Tibial nerve (tissue), 4 donors: ENCODE measurements at regions not wholly inside any gene's neighbourhood (a gene's known extent, or its start where the extent isn't known, plus 50 kb on each side); places are given as distances from the start of the nearest gene placed in this dataset.

ENCODE experiments used
- DNase-seq, 2 donors: peaks; one replicate each; pipeline ENCODE4 v3.0.0-alpha.2; 2019; ENCODE audit warnings: low spot score in 2 of 2
- H3K27ac ChIP-seq, 4 donors: fragments of 200-600 bp; sonication (generic) in 3 of 4; one replicate each; pipeline ENCODE4 v1.5.1; 2017 to 2019; ENCODE audit warnings: mild to moderate bottlenecking in 1 of 4
- H3K27me3 ChIP-seq, 2 donors: fragments of 200-600 bp; sonication (generic) in 1 of 2; one replicate each; pipeline versions ENCODE4 v1.5.1 to v1.6.0; 2017 to 2019
- H3K36me3 ChIP-seq, 3 donors: fragments of 200-600 bp; sonication (generic); one replicate each; pipeline ENCODE4 v1.5.1; 2018 to 2019
- H3K4me1 ChIP-seq, 4 donors: fragments of 200-600 bp; sonication (generic) in 3 of 4; one replicate each; pipeline ENCODE4 v1.5.1; 2017 to 2019
- H3K4me3 ChIP-seq, 4 donors: fragments of 200-600 bp; sonication (generic) in 3 of 4; one replicate each; pipeline ENCODE4 v1.5.1; 2017 to 2019; ENCODE audit warnings: mild to moderate bottlenecking in 1 of 4, moderate library complexity in 1 of 4
- H3K9me3 ChIP-seq, 4 donors: fragments of 200-600 bp; sonication (generic) in 3 of 4; one replicate each; pipeline ENCODE4 v1.5.1; 2017 to 2019
- EP300 ChIP-seq, 2 donors: sonication (generic); formaldehyde crosslinking; IDR thresholded peaks; one replicate each; pipeline ENCODE4 v1.6.1; 2017; ENCODE audit warnings: antibody characterized with exemption in 2 of 2, mild to moderate bottlenecking in 1 of 2
- POLR2A ChIP-seq, 2 donors: fragments of 450-650 bp; IDR thresholded peaks; one replicate each; pipeline ENCODE4 v1.6.1; 2017; ENCODE audit warnings: antibody characterized with exemption in 2 of 2, mild to moderate bottlenecking in 2 of 2, moderate library complexity in 2 of 2
- WGBS, 2 donors: methylation state at CpG; one replicate each; pipeline ENCODE4 v1.1.5; 2018; 5-methylcytosine and 5-hydroxymethylcytosine counted together
- TF ChIP-seq, protein P1 (sequence below), 5 experiments: fragments of 200-600 bp in 3 of 5; fragments of 450-650 bp in 2 of 5; sonication (generic) in 3 of 5; IDR thresholded peaks; one replicate each; pipeline ENCODE4 v1.5.1; 2016 to 2019; ENCODE audit warnings: antibody characterized with exemption in 5 of 5, mild to moderate bottlenecking in 3 of 5, moderate library complexity in 2 of 5

GRCh38 chrX:21166272-21166982 is 207.8 kb upstream of the CNKSR2 start:
- H3K9me3 ChIP-seq: no peaks in the 10 kb centered on the region
- H3K27me3 ChIP-seq: no peaks in the 10 kb centered on the region
- H3K27ac ChIP-seq: no peak overlapping the region
- DNase-seq: no peak
- no peaks in the 10 kb centered on the region for H3K4me1 ChIP-seq
- H3K4me3 ChIP-seq: no peak overlapping the region
- WGBS, 2 donors: 32 to 34% methylated on average over 4 of the region's 4 CpGs
- TF ChIP-seq EP300 (IDR thresholded peaks at IDR 0.05) (no peak), POLR2A (IDR thresholded peaks at IDR 0.05) (no peak)
- TF ChIP-seq, protein P1, sequence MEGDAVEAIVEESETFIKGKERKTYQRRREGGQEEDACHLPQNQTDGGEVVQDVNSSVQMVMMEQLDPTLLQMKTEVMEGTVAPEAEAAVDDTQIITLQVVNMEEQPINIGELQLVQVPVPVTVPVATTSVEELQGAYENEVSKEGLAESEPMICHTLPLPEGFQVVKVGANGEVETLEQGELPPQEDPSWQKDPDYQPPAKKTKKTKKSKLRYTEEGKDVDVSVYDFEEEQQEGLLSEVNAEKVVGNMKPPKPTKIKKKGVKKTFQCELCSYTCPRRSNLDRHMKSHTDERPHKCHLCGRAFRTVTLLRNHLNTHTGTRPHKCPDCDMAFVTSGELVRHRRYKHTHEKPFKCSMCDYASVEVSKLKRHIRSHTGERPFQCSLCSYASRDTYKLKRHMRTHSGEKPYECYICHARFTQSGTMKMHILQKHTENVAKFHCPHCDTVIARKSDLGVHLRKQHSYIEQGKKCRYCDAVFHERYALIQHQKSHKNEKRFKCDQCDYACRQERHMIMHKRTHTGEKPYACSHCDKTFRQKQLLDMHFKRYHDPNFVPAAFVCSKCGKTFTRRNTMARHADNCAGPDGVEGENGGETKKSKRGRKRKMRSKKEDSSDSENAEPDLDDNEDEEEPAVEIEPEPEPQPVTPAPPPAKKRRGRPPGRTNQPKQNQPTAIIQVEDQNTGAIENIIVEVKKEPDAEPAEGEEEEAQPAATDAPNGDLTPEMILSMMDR (IDR thresholded peaks at IDR 0.05): no peak
- no peaks in the 10 kb centered on the region for H3K36me3 ChIP-seq

- no peak overlapping the region for H3K27ac ChIP-seq
- no peak for DNase-seq
- H3K27me3 ChIP-seq: no peaks in the 10 kb centered on the region
- H3K4me3 ChIP-seq: no peak overlapping the region
- no peaks in the 10 kb centered on the region for H3K4me1 ChIP-seq
- TF ChIP-seq EP300 (IDR thresholded peaks at IDR 0.05): no peak
- no peak for TF ChIP-seq POLR2A (IDR thresholded peaks at IDR 0.05)
- TF ChIP-seq, protein P1 (IDR thresholded peaks at IDR 0.05): no peak
- H3K9me3 ChIP-seq: no peaks in the 10 kb centered on the region
- no peaks in the 10 kb centered on the region for H3K36me3 ChIP-seq
- WGBS, 2 donors: 28 to 36% methylated on average over 2 of the region's 2 CpGs
Measured at GRCh38 chrX:21167011-21167410, 207.2 kb upstream of the CNKSR2 start.

- TF ChIP-seq EP300 (IDR thresholded peaks at IDR 0.05): no peak
- no peak for TF ChIP-seq POLR2A (IDR thresholded peaks at IDR 0.05)
- TF ChIP-seq, protein P1 (IDR thresholded peaks at IDR 0.05): no peak
- Histone ChIP-seq H3K36me3 (no peaks in the 10 kb centered on the region), H3K4me1 (no peaks in the 10 kb centered on the region), H3K27me3 (no peaks in the 10 kb centered on the region), H3K9me3 (no peaks in the 10 kb centered on the region), H3K27ac (no peak overlapping the region), H3K4me3 (no peak overlapping the region)
- no peak for DNase-seq
- WGBS, 2 donors: 75 to 77% methylated on average over 1 of the region's 1 CpG
Measured at GRCh38 chrX:21167494-21167893, 206.7 kb upstream of the CNKSR2 start.

- no peak overlapping the region for H3K27ac ChIP-seq
- H3K9me3 ChIP-seq: no peaks in the 10 kb centered on the region
- H3K27me3 ChIP-seq: no peaks in the 10 kb centered on the region
- WGBS, 2 donors: 31 to 37% methylated on average over 2 of the region's 2 CpGs
- no peaks in the 10 kb centered on the region for H3K36me3 ChIP-seq
- TF ChIP-seq EP300 (IDR thresholded peaks at IDR 0.05) (no peak), POLR2A (IDR thresholded peaks at IDR 0.05) (no peak)
- TF ChIP-seq, protein P1 (IDR thresholded peaks at IDR 0.05): no peak
- no peak overlapping the region for H3K4me3 ChIP-seq
- no peaks in the 10 kb centered on the region for H3K4me1 ChIP-seq
- DNase-seq: no peak
Measured at GRCh38 chrX:21168401-21169160, 205.6 kb upstream of the CNKSR2 start.

GRCh38 chrX:21171181-21171580 is 203.0 kb upstream of the CNKSR2 start:
- WGBS, 2 donors: 70 to 92% methylated on average over 4 of the region's 4 CpGs
- Histone ChIP-seq H3K9me3 (no peaks in the 10 kb centered on the region), H3K36me3 (no peaks in the 10 kb centered on the region), H3K27ac (no peak overlapping the region), H3K4me3 (no peak overlapping the region), H3K27me3 (no peaks in the 10 kb centered on the region), H3K4me1 (no peaks in the 10 kb centered on the region)
- TF ChIP-seq, protein P1 (IDR thresholded peaks at IDR 0.05): no peak
- no peak for TF ChIP-seq EP300 (IDR thresholded peaks at IDR 0.05)
- no peak for TF ChIP-seq POLR2A (IDR thresholded peaks at IDR 0.05)
- no peak for DNase-seq
